K562 (cell line): ENCODE measurements at regions not wholly inside any gene's neighbourhood (a gene's known extent, or its start where the extent isn't known, plus 50 kb on each side); places are given as distances from the start of the nearest gene placed in this dataset.

Experiments used
- ATAC-seq: fragments of 200-7000 bp; cut with Tn5 transposase; 3 replicates; pipeline ENCODE4 v1.9.1; 2020; ENCODE audit warnings: moderate library complexity
- BruUV-seq: library from RNA; stranded (reverse); fragments of 400-500 nt; replicated peaks from 2 replicates; lab custom pipeline; 2021; lab: Mats Ljungman, UMichigan
- CTCF ChIA-PET: fragments of 300-600 bp; formaldehyde crosslinking; extraction: SDS; loops from one replicate; lab custom pipeline; 2021; ENCODE audit warnings: low intra/inter-chr PET ratio; lab: Yijun Ruan, JAX
- POLR2A ChIA-PET: fragments of 300-600, 350-650 bp; sonication (Branson Sonifier 250); formaldehyde crosslinking; extraction: SDS; loops from one replicate; lab custom pipeline; 2021; ENCODE audit warnings: antibody characterized with exemption, inconsistent platforms; lab: Yijun Ruan, JAX
- DNase-seq, 4 experiments: peaks; one replicate each; pipeline versions ENCODE4 v3.0.0 to v3.0.0-alpha.2; 2011 to 2018; ENCODE audit warnings: low spot score in 3 of 4, mixed read lengths in 3 of 4; ENCODE audit errors: extremely low read depth in 1 of 4
- FAIRE-seq: peaks from 2 replicates; lab custom pipeline; 2011; peaks lifted over from hg19 to GRCh38; lab: Jason Lieb, UNC
- H2AFZ ChIP-seq: 2 replicates; pipeline ENCODE4 v1.6.0; 2011; ENCODE audit warnings: low read depth, low read length, control low read depth, inconsistent platforms
- H3K27ac ChIP-seq: fragments of 200-600 bp; 3 replicates; pipeline ENCODE4 v1.8.0; 2011; ENCODE audit warnings: low read depth, mild to moderate bottlenecking, control low read depth, inconsistent platforms, low read length, moderate library complexity, mixed read lengths; ENCODE audit errors: extremely low read depth
- H3K27me3 ChIP-seq, 2 experiments: fragments of 300-600 bp in 1 of 2; 2 replicates in 1 of 2; 3 replicates in 1 of 2; pipeline versions ENCODE4 v1.6.0 to v1.8.0; 2011; ENCODE audit warnings: inconsistent platforms in 2 of 2, low read length in 2 of 2, mild to moderate bottlenecking in 1 of 2, mixed read lengths in 1 of 2, moderate library complexity in 1 of 2; ENCODE audit not compliant: control insufficient read depth in 2 of 2, insufficient read depth in 2 of 2
- H3K36me3 ChIP-seq: fragments of 300-600 bp; 3 replicates; pipeline ENCODE4 v1.8.0; 2011; ENCODE audit warnings: mild to moderate bottlenecking, low read length, inconsistent platforms; ENCODE audit not compliant: control insufficient read depth, insufficient read depth
- H3K4me1 ChIP-seq, 2 experiments: fragments of 200-600 bp in 1 of 2; replicated peaks in 1 of 2; 2 replicates in 1 of 2; 3 replicates in 1 of 2; pipeline versions ENCODE4 v1.5.1 to v1.8.0; 2011; ENCODE audit warnings: inconsistent platforms in 2 of 2, low read length in 2 of 2, mild to moderate bottlenecking in 1 of 2, mixed read lengths in 1 of 2, moderate library complexity in 1 of 2; ENCODE audit not compliant: control insufficient read depth in 2 of 2, insufficient read depth in 2 of 2
- H3K4me2 ChIP-seq: 2 replicates; pipeline ENCODE4 v1.6.1; 2011; ENCODE audit warnings: low read length, control low read depth, inconsistent platforms, mixed read lengths; ENCODE audit not compliant: insufficient read depth
- H3K4me3 ChIP-seq: fragments of 200-600 bp; sonication (generic), shearing (Covaris generic); 2 replicates; pipeline ENCODE4 v1.5.1; 2016; ENCODE audit warnings: control low read depth, inconsistent platforms
- H3K79me2 ChIP-seq: fragments of 200-600 bp; 3 replicates; pipeline ENCODE4 v1.8.0; 2011; ENCODE audit warnings: low read length, inconsistent platforms; ENCODE audit not compliant: control insufficient read depth, insufficient read depth
- H3K9ac ChIP-seq, 2 experiments: 2 replicates each; pipeline versions ENCODE4 v1.6.0 to v1.6.1; 2011; ENCODE audit warnings: low read depth in 2 of 2, low read length in 2 of 2, control low read depth in 1 of 2, inconsistent platforms in 1 of 2, mild to moderate bottlenecking in 1 of 2, mixed read lengths in 1 of 2; ENCODE audit not compliant: insufficient read depth in 1 of 2
- H3K9me1 ChIP-seq: one replicate; pipeline ENCODE4 v1.6.0; 2011; ENCODE audit warnings: inconsistent platforms, mild to moderate bottlenecking, low read length, moderate library complexity; ENCODE audit not compliant: control insufficient read depth, insufficient read depth
- H3K9me3 ChIP-seq: replicated peaks from 2 replicates; pipeline ENCODE4 v1.5.1; 2011; ENCODE audit warnings: low read depth, low read length, inconsistent platforms; ENCODE audit not compliant: control insufficient read depth, insufficient read depth
- H4K20me1 ChIP-seq: replicated peaks from 2 replicates; pipeline ENCODE4 v1.6.1; 2011; ENCODE audit warnings: low read length, inconsistent platforms, mixed read lengths; ENCODE audit not compliant: control insufficient read depth, insufficient read depth
- ELK3 ChIP-seq: fragments of 450-650 bp; formaldehyde crosslinking; IDR thresholded peaks from 2 replicates; pipeline ENCODE4 v1.4.0; 2020; ENCODE audit warnings: mild to moderate bottlenecking
- EWSR1 ChIP-seq: fragments of 450-650 bp; IDR thresholded peaks from 2 replicates; pipeline ENCODE4 v1.6.1; 2018; ENCODE audit warnings: borderline replicate concordance, mild to moderate bottlenecking, low read depth, moderate library complexity; ENCODE audit not compliant: partially characterized antibody
- HDAC3 ChIP-seq: fragments of 450-650 bp; IDR thresholded peaks from 2 replicates; pipeline ENCODE4 v1.6.1; 2018; ENCODE audit warnings: borderline replicate concordance, mild to moderate bottlenecking, moderate library complexity; ENCODE audit not compliant: partially characterized antibody
- KAT2B ChIP-seq: IDR thresholded peaks from one replicate; pipeline ENCODE4 v1.6.1; 2012; ENCODE audit warnings: low read depth, mild to moderate bottlenecking, control low read depth, inconsistent platforms, low read length, moderate library complexity
- NCOA4 ChIP-seq: fragments of 450-650 bp; IDR thresholded peaks from 2 replicates; pipeline ENCODE4 v1.6.1; 2018; ENCODE audit warnings: mild to moderate bottlenecking; ENCODE audit not compliant: partially characterized antibody
- NFIC ChIP-seq: fragments of 450-650 bp; IDR thresholded peaks from 2 replicates; pipeline ENCODE4 v1.6.1; 2017; ENCODE audit warnings: mild to moderate bottlenecking, inconsistent platforms
- NUFIP1 ChIP-seq: fragments of 450-650 bp; IDR thresholded peaks from 2 replicates; pipeline ENCODE4 v1.6.1; 2018; ENCODE audit not compliant: partially characterized antibody
- SAP30 ChIP-seq: fragments of 200-600 bp; sonication (generic); IDR thresholded peaks from 2 replicates; pipeline ENCODE4 v1.6.1; 2012; ENCODE audit warnings: borderline replicate concordance, low read depth, mild to moderate bottlenecking, moderate library complexity, low read length, control low read depth, inconsistent platforms; ENCODE audit not compliant: insufficient read depth, poor library complexity, severe bottlenecking
- TGIF2 ChIP-seq: sonication (generic); formaldehyde crosslinking; IDR thresholded peaks from 2 replicates; pipeline ENCODE4 v1.8.1; 2022; ENCODE audit warnings: mild to moderate bottlenecking, missing genetic modification reagents, moderate library complexity
- ZBTB1 ChIP-seq: sonication (generic); formaldehyde crosslinking; IDR thresholded peaks from 2 replicates; pipeline ENCODE4 v1.8.1; 2023; ENCODE audit warnings: missing genetic modification reagents, low read depth, mild to moderate bottlenecking, borderline replicate concordance
- ZBTB12 ChIP-seq: fragments of 250-450 bp; sonication (Bioruptor Pico); IDR thresholded peaks from 2 replicates; pipeline ENCODE4 v1.4.0; 2020
- ZNF318 ChIP-seq, 2 experiments: fragments of 450-650 bp; IDR thresholded peaks; 2 replicates each; pipeline ENCODE4 v1.6.1; 2016; ENCODE audit warnings: mild to moderate bottlenecking in 2 of 2, borderline replicate concordance in 1 of 2, low read depth in 1 of 2, moderate library complexity in 1 of 2
- ZNF354B ChIP-seq: fragments of 250-450 bp; sonication (Bioruptor Pico); IDR thresholded peaks from 2 replicates; pipeline ENCODE4 v1.4.0; 2020
- WGBS: fragments of 100-300 bp; shearing (Covaris generic); methylation state at CpG from one replicate; pipeline ENCODE4 v1.1.6; 2016; ENCODE audit warnings: low coverage, mixed read lengths; ENCODE audit not compliant: insufficient coverage; ENCODE audit errors: missing lambda C conversion rate; 5-methylcytosine and 5-hydroxymethylcytosine counted together
- in situ Hi-C: fragments of 300-500 bp; cut with MboI; formaldehyde crosslinking; loops from 4 replicates; pipeline ENCODE4 v1.15.0; 2018; ENCODE audit warnings: inconsistent platforms, mixed read lengths
- intact Hi-C: fragments of 100-400 bp; cut with micrococcal nuclease; formaldehyde crosslinking; loops from 2 replicates; pipeline ENCODE4 v1.14.2; 2022

GRCh38 chr3:153269730-153270129 is 107.7 kb downstream of the RAP2B start:
- H3K4me3 ChIP-seq: no peak overlapping the region
- H3K27ac ChIP-seq: no peak overlapping the region
- CTCF ChIA-PET: interaction anchor here (0.7 kb wide), 1 partner anchor 1863 kb away, joined by 3 read pairs; no protein-coding TSS in a partner anchor
- TF ChIP-seq TGIF2 (CRISPR knock-in tag): no peak
- no peak for TF ChIP-seq NUFIP1
- no peak for TF ChIP-seq ZBTB1 (CRISPR knock-in tag)
- no peak for TF ChIP-seq ELK3
- TF ChIP-seq HDAC3: no peak
- no peak for TF ChIP-seq KAT2B
- TF ChIP-seq ZBTB12: no peak
- no peak for TF ChIP-seq EWSR1
- no peak for TF ChIP-seq ZNF354B (CRISPR knock-in tag)
- no peak for TF ChIP-seq NCOA4
- TF ChIP-seq SAP30: no peak
- TF ChIP-seq ZNF318 (IDR thresholded peaks at IDR 0.05; ENCODE audit: borderline replicate concordance in 1 of 2, low read depth in 1 of 2): no peak
- TF ChIP-seq NFIC: no peak
- WGBS: 61% methylated on average over 4 of the region's 4 CpGs
- FAIRE-seq: no peak
- no peak overlapping the region for H2AFZ ChIP-seq
- POLR2A ChIA-PET: no interaction called here
- no peak for DNase-seq
- no peak overlapping the region for H3K4me2 ChIP-seq
- H3K27me3 ChIP-seq: no peaks in the 10 kb centered on the region
- in situ Hi-C loops (no loop called here), intact Hi-C loops (no loop called here)
- H4K20me1 ChIP-seq: no peaks in the 10 kb centered on the region
- no peak for ATAC-seq
- H3K79me2 ChIP-seq: no peaks in the 10 kb centered on the region
- no peak overlapping the region for H3K9ac ChIP-seq
- no peaks in the 10 kb centered on the region for H3K9me1 ChIP-seq
- BruUV-seq: no TSS peak
- 0 out of 2 replicates have a peak, but pooled peaks cover 1% of the 10 kb centered on the region for H3K9me3 ChIP-seq
- H3K4me1 ChIP-seq: no peaks in the 10 kb centered on the region; a peak in 1 of 5 replicates
- no peaks in the 10 kb centered on the region for H3K36me3 ChIP-seq
